Activated CD4-positive, alpha-beta T cell treated with anti-CD3 and anti-CD28 coated beads, Interleukin-2, amount 10 ng/mL, durations not matched to agents 7 days and 5 days (primary cell): ENCODE measurements at regions not wholly inside any gene's neighbourhood (a gene's known extent, or its start where the extent isn't known, plus 50 kb on each side); places are given as distances from the start of the nearest gene placed in this dataset.

ENCODE experiments used
- CTCF ChIA-PET: fragments of 350-600 bp; sonication (Branson Sonifier 250); formaldehyde crosslinking; loops from one replicate; lab custom pipeline; 2021; ENCODE audit warnings: antibody characterized with exemption; lab: Charles Lee
- POLR2A ChIA-PET: fragments of 350-600 bp; sonication (Branson Sonifier 250); formaldehyde crosslinking; loops from one replicate; lab custom pipeline; 2021; ENCODE audit warnings: antibody characterized with exemption; lab: Charles Lee
- DNase-seq: peaks from one replicate; pipeline ENCODE4 v3.0.0-alpha.2; 2020
- H3K27ac Mint-ChIP-seq: one replicate; pipeline ENCODE4 v1.8.0; 2021; ENCODE audit warnings: mild to moderate bottlenecking, moderate library complexity, mixed read lengths
- H3K27me3 Mint-ChIP-seq: one replicate; pipeline ENCODE4 v1.8.0; 2021; ENCODE audit warnings: mixed read lengths
- H3K36me3 Mint-ChIP-seq: one replicate; pipeline ENCODE4 v1.8.0; 2021; ENCODE audit warnings: low read depth, mixed read lengths
- H3K4me1 Mint-ChIP-seq: one replicate; pipeline ENCODE4 v1.8.0; 2021; ENCODE audit warnings: mixed read lengths
- H3K4me3 Mint-ChIP-seq: one replicate; pipeline ENCODE4 v1.8.0; 2021; ENCODE audit warnings: mild to moderate bottlenecking, moderate library complexity, mixed read lengths
- H3K9me3 Mint-ChIP-seq: one replicate; pipeline ENCODE4 v1.8.0; 2021; ENCODE audit warnings: mixed read lengths

DNA sequence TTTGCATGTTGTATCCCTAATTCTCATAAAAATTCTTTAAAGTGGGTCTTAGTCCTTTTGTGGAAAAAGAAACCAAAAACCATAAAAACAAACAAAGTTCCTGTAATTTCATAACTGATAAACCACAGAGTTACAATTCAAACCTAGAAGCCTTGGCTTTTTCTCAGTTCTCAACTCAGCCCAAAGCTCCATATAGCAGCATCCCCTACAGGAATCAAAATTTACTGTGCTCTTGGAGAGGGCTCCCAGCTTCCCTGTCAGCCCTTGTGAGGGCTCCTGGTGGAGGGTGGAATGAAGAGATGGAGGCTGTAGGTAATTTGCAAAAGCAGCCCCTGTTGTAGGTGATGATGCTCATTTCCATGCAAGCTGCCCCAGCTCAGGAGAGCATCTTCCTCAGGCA is 506.1 kb upstream of the KIRREL3 start:
- no peaks in the 10 kb centered on the region for H3K9me3 Mint-ChIP-seq
- CTCF ChIA-PET: interaction anchor here (1.6 kb wide), 1 partner anchor 10 kb away, joined by 4 read pairs; no protein-coding TSS in a partner anchor
- POLR2A ChIA-PET: no interaction called here
- H3K36me3 Mint-ChIP-seq: no peaks in the 10 kb centered on the region
- H3K4me1 Mint-ChIP-seq: no peaks in the 10 kb centered on the region
- no peak overlapping the region for H3K27ac Mint-ChIP-seq
- H3K4me3 Mint-ChIP-seq: no peak overlapping the region
- no peak for DNase-seq
- H3K27me3 Mint-ChIP-seq: no peaks in the 10 kb centered on the region

DNA sequence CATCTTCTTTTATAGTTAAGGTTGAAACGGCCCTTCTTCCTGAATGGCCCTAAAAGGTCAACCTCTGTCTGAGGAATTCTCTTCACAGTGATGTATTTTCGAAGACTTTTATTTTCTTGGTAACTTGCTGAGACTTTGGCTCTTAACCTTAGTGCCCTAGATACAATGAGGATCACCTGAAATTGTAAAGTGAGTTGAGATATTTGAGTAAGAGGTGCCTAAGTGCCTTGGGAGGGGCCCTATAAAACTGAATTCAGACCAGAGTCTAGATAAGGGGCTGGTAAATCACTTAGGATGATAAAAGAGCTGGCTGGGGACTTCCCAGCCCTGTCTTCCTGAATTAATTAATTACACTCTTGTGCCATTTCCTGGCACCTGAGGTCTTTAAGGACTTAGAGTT is 505.6 kb upstream of the KIRREL3 start:
- ChIA-PET POLR2A (no interaction called here), CTCF (interaction anchor here (1.6 kb wide), 1 partner anchor 10 kb away, joined by 4 read pairs; no protein-coding TSS in a partner anchor)
- no peaks in the 10 kb centered on the region for H3K4me1 Mint-ChIP-seq

DNA sequence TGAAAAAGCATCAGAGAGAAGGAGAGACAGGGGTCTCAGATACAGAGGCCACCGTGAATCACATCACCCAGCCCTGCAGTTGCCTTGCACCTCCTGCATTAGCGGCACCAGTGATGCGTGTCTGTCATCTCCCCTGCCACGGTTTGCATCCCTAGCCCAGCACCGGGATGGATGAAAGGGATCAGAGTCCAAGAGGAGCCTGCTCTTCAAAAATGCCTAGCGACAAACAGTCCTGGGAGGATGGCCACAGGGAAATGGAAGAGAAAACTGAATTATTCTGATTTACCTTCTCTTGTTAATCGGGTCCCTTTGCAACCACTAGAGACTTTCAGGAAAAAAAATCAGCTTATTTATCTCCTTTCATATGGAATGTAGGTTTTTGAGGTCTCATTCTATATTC is 495.6 kb upstream of the KIRREL3 start:
- POLR2A ChIA-PET: no interaction called here
- no peak overlapping the region for H3K4me3 Mint-ChIP-seq
- CTCF ChIA-PET: interaction anchor here (1.3 kb wide), 1 partner anchor 10 kb away, joined by 4 read pairs; no protein-coding TSS in a partner anchor

More for the DNA sequence above, 505.6 kb upstream of the KIRREL3 start:
- Mint-ChIP-seq H3K27ac (no peak overlapping the region), H3K36me3 (no peaks in the 10 kb centered on the region), H3K9me3 (no peaks in the 10 kb centered on the region), H3K4me3 (no peak overlapping the region), H3K27me3 (no peaks in the 10 kb centered on the region)
- DNase-seq: no peak

DNA sequence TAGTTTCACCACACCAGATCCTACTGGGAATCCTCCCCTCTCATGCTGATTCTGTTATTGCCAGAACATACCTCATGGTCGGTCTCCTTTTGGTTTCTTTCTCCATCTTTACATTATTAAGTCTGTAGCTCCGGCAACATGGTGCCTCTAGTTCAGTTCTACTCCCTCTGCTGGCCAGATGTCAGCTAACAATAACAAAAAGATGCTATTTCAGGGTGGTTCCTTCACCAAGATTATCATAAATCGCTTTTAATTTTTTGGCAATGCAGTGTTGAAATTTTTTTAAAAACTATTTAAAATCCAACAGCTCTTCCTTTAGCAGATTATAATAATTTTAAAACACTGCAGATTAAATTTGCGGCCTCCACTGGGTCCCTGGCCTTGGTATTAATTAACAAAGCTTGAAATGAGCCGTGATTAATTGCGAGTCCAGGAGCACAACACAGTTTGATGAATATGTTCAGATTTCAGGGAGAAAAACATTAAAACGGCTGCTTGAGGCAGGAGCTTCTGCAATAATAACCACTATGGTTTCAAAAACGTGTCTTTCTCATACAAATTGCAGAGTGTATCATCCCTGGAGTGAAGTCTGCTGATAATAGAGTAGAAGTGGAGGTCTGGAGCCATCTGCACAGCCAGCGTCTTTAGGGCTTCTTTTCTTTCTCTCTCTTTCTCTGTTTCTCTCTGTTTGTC is 492.9 kb upstream of the KIRREL3 start:
- Mint-ChIP-seq H3K4me3 (no peak overlapping the region), H3K4me1 (no peaks in the 10 kb centered on the region), H3K27me3 (no peaks in the 10 kb centered on the region), H3K36me3 (no peaks in the 10 kb centered on the region), H3K9me3 (peaks cover 9% of the 10 kb centered on the region), H3K27ac (no peak overlapping the region)
- POLR2A ChIA-PET: no interaction called here
- CTCF ChIA-PET: interaction anchor here (1.2 kb wide), 1 partner anchor 13 kb away, joined by 3 read pairs; no protein-coding TSS in a partner anchor
- no peak for DNase-seq

More for the DNA sequence above, 495.6 kb upstream of the KIRREL3 start:
- Mint-ChIP-seq H3K36me3 (no peaks in the 10 kb centered on the region), H3K4me1 (no peaks in the 10 kb centered on the region), H3K27ac (no peak overlapping the region), H3K27me3 (no peaks in the 10 kb centered on the region), H3K9me3 (peaks cover 7% of the 10 kb centered on the region)
- DNase-seq: no peak

DNA sequence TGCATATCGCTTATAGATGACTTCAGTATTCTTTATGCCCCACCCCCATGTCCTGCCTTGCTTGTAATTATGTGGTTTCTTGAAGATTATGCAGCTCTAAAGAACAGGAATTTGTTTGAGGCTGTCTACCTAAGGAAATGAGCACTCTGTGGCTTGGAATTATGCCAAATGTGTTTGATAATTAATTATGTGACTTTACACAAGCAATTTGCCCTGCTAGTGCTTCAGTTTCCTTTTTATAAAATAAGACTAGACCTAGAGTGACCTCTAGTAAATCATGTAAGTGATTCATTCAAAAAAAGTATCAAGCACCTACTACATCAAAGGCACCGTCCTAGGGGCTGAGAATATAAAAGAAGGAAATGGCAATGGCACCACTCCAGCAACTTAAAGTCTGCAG is 491.5 kb upstream of the KIRREL3 start:
- H3K4me1 Mint-ChIP-seq: no peaks in the 10 kb centered on the region
- no peaks in the 10 kb centered on the region for H3K36me3 Mint-ChIP-seq
- no peaks in the 10 kb centered on the region for H3K27me3 Mint-ChIP-seq
- POLR2A ChIA-PET: no interaction called here
- no peak overlapping the region for H3K4me3 Mint-ChIP-seq
- peaks cover 12% of the 10 kb centered on the region for H3K9me3 Mint-ChIP-seq
- CTCF ChIA-PET: no interaction called here
- no peak for DNase-seq
- no peak overlapping the region for H3K27ac Mint-ChIP-seq

DNA sequence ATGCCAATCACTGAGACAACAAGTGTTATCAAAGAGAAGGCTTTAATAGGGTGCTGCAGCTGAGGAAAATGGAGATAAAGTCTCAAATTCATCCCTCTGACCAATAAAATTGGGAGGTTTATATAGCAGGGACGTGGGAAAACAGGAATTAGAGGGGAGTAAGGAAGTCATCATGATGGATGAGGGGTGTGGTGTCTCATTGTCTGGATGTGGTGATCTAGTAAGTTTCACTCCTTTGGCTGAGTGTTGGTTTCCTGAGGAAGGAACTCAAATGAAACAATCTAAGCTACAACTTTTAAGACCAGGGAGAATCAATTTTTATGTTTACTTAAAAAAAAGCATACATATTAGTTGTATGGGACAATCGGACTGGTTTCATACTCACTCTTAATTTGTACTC is 491.0 kb upstream of the KIRREL3 start:
- Mint-ChIP-seq H3K4me1 (no peaks in the 10 kb centered on the region), H3K27ac (no peak overlapping the region), H3K36me3 (no peaks in the 10 kb centered on the region), H3K27me3 (no peaks in the 10 kb centered on the region), H3K4me3 (no peak overlapping the region), H3K9me3 (peaks cover 12% of the 10 kb centered on the region)
- DNase-seq: no peak
- CTCF ChIA-PET: no interaction called here
- POLR2A ChIA-PET: no interaction called here

DNA sequence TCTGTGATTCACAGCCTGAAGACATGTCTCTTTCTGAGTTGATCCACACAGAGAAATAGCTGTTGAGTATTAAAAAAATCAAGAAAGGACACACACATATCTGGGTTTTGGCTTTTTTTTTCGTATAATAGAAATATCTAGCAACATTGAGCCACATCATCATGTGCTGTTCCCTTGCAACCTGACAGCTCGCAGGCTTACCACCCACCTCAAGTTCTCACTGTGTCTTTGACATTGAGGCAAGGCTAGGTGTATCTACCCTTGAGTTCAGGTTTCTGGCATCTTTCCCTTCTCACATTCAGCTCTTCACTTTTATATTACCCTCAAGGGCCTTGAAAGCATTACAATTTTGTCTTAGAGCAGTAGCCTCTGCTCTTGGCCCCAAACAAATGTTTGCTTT is 490.3 kb upstream of the KIRREL3 start:
- Mint-ChIP-seq H3K4me1 (no peaks in the 10 kb centered on the region), H3K27ac (no peak overlapping the region), H3K36me3 (no peaks in the 10 kb centered on the region), H3K27me3 (no peaks in the 10 kb centered on the region), H3K4me3 (no peak overlapping the region), H3K9me3 (peaks cover 12% of the 10 kb centered on the region)
- POLR2A ChIA-PET: no interaction called here
- CTCF ChIA-PET: no interaction called here
- DNase-seq: no peak

DNA sequence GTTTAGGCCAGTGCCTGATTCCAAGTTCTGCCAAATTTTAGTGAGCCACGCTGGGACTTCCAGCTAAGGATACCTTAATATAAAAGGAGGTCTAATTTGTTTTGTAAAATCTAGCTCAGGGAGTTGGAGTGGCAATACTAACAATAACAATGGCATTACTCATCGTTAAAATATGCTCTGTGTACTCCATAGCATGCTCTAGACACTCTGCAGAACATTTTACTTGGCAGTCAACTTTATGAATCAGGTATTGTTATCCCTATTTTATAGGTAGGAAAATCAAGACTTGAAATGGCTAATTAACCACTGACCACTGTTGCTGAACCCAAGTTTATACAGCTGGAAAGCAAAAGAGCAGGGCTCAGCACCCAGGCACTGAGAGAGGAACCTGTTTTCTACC is 485.0 kb upstream of the KIRREL3 start:
- POLR2A ChIA-PET: no interaction called here
- CTCF ChIA-PET: interaction anchor here (0.6 kb wide), 1 partner anchor 48 kb away, joined by 3 read pairs; no protein-coding TSS in a partner anchor
- peaks cover 5% of the 10 kb centered on the region for H3K9me3 Mint-ChIP-seq
- DNase-seq: no peak
- no peaks in the 10 kb centered on the region for H3K27me3 Mint-ChIP-seq
- H3K4me1 Mint-ChIP-seq: no peaks in the 10 kb centered on the region
- H3K36me3 Mint-ChIP-seq: no peaks in the 10 kb centered on the region
- no peak overlapping the region for H3K27ac Mint-ChIP-seq
- no peak overlapping the region for H3K4me3 Mint-ChIP-seq

DNA sequence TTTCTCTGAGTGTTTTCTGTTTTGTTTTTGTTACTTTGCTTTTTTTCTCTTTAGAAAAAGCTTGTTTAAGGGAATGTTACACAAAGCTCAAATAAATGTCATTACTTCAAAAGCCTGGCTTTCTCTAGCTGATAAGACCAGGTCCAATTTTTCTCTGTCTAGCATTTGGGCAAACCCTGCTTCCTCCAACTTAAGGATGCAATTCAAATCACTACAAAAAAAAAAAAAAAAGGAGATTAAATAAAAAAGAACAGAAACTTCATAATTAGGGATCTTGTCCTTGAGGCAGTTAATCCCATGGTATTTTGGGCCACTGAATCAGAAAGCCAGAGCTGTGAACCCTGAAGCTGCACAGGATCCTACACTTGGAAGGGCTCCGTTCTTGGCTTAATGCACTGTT is 480.8 kb upstream of the KIRREL3 start:
- ChIA-PET POLR2A (no interaction called here), CTCF (no interaction called here)
- Mint-ChIP-seq H3K4me3 (no peak overlapping the region), H3K36me3 (no peaks in the 10 kb centered on the region), H3K27ac (no peak overlapping the region), H3K4me1 (no peaks in the 10 kb centered on the region), H3K27me3 (no peaks in the 10 kb centered on the region), H3K9me3 (no peaks in the 10 kb centered on the region)
- DNase-seq: no peak

DNA sequence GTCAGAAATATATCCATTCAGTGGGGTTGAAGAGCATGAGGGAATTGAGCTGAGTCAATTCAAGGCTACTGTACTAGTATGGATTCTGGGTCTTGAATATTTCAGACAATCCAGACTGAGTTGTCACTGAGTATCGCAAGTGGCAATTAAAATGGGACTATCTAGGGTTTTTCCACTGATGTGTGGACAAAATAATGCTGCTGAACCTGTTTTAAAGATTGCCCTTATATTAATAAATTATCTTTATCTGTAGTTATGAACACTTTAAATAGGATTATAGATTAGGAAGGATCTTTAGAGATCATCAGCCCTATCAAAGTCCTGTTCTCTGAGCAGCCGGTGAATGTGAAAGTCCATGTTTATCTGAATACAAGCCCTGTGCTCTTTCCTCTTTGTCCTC is 478.3 kb upstream of the KIRREL3 start:
- Mint-ChIP-seq H3K27me3 (no peaks in the 10 kb centered on the region), H3K4me1 (peaks cover 5% of the 10 kb centered on the region), H3K27ac (no peak overlapping the region), H3K4me3 (no peak overlapping the region), H3K36me3 (no peaks in the 10 kb centered on the region), H3K9me3 (no peaks in the 10 kb centered on the region)
- no peak for DNase-seq
- POLR2A ChIA-PET: no interaction called here
- CTCF ChIA-PET: interaction anchor here (1.4 kb wide), 1 partner anchor 99 kb away, joined by 3 read pairs; no protein-coding TSS in a partner anchor

DNA sequence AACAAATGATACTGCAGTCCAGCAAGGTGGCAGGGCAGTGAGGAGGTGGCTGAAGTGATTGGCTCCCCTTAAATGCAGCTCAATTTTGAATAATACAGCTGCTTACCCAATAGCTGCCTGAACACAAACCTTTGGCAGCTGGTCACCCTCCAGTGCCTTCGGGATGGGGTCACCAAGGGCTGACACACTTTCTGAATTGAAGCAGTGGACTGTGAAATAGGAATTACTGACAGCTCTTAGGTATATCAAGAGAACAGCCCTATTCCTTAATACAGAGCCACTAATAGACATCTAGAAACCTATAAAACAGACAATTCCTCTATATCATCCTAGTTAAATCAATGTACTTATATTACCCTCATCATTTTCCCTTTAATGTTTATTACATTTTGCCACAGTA is 474.2 kb upstream of the KIRREL3 start:
- ChIA-PET CTCF (no interaction called here), POLR2A (no interaction called here)
- Mint-ChIP-seq H3K27me3 (no peaks in the 10 kb centered on the region), H3K9me3 (no peaks in the 10 kb centered on the region), H3K4me1 (peaks cover 5% of the 10 kb centered on the region), H3K4me3 (no peak overlapping the region), H3K36me3 (no peaks in the 10 kb centered on the region), H3K27ac (no peak overlapping the region)
- no peak for DNase-seq

DNA sequence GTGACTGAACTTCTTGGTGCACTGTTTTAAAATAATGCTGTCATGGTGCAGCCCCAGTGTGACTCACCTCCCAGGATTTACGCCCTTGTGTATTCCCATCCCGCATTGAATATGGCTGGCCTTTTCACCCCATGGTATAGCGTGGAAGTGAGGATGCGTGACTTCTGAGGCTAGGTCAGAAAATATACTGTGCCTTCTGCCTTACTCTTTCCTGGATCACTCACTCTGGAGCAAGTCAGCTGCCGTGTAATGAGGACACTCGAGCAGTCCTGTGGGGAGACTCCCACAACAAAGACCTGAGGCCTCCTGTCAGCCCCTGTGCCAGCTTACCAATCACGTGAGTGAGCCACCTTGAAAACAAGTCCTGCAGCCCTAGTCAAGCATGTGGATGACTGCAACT is 471.9 kb upstream of the KIRREL3 start:
- ChIA-PET POLR2A (no interaction called here), CTCF (no interaction called here)
- Mint-ChIP-seq H3K9me3 (no peaks in the 10 kb centered on the region), H3K27me3 (no peaks in the 10 kb centered on the region), H3K4me3 (no peak overlapping the region), H3K4me1 (peaks cover 5% of the 10 kb centered on the region), H3K27ac (no peak overlapping the region), H3K36me3 (no peaks in the 10 kb centered on the region)
- DNase-seq: no peak

DNA sequence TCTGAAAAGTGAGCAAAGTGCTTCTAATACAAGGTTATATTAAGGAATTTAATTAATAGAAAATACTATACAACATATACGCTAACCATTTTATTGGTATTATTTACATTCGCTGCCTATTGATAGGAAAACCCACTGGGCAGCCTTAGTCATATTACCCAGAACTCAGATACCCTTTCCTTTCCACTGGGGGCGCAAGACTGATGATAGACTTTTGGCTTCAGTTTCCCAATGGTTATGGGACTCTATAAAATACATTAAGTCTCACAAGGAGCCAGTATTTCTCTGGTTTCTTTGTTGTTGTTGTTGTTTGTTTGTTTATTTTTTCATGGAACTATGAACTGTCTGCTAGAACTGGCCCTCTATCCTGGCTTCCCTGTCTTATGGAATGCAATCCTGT is 471.1 kb upstream of the KIRREL3 start:
- CTCF ChIA-PET: no interaction called here

More for the DNA sequence above, 471.1 kb upstream of the KIRREL3 start:
- H3K9me3 Mint-ChIP-seq: no peaks in the 10 kb centered on the region
- no peaks in the 10 kb centered on the region for H3K27me3 Mint-ChIP-seq
- no peak for DNase-seq
- POLR2A ChIA-PET: no interaction called here
- peaks cover 5% of the 10 kb centered on the region for H3K4me1 Mint-ChIP-seq
- H3K4me3 Mint-ChIP-seq: no peak overlapping the region
- H3K36me3 Mint-ChIP-seq: no peaks in the 10 kb centered on the region
- no peak overlapping the region for H3K27ac Mint-ChIP-seq
